H9 (cell line): ENCODE measurements at regions not wholly inside any gene's neighbourhood (a gene's known extent, or its start where the extent isn't known, plus 50 kb on each side); places are given as distances from the start of the nearest gene placed in this dataset.

ENCODE experiments used
- DNase-seq: peaks from one replicate; pipeline ENCODE4 v3.0.0-alpha.2; 2017
- H2AFZ ChIP-seq: one replicate; pipeline ENCODE4 v1.6.1; 2013; ENCODE audit warnings: mild to moderate bottlenecking, low read length, control low read depth, moderate library complexity
- H2AK5ac ChIP-seq: 2 replicates; pipeline ENCODE4 v1.6.1; 2013; ENCODE audit warnings: low read length, control low read depth, mixed read lengths; ENCODE audit not compliant: insufficient read length
- H2BK120ac ChIP-seq: one replicate; pipeline ENCODE4 v1.6.1; 2013; ENCODE audit warnings: low read depth, mild to moderate bottlenecking, low read length, control low read depth, inconsistent platforms; ENCODE audit not compliant: poor library complexity, severe bottlenecking
- H2BK12ac ChIP-seq: 2 replicates; pipeline ENCODE4 v1.6.1; 2013; ENCODE audit warnings: low read length, control low read depth, mixed read lengths, low read depth; ENCODE audit not compliant: insufficient read length
- H2BK15ac ChIP-seq: 2 replicates; pipeline ENCODE4 v1.6.1; 2013; ENCODE audit warnings: low read depth, low read length, control low read depth
- H2BK20ac ChIP-seq: one replicate; pipeline ENCODE4 v1.6.1; 2013; ENCODE audit warnings: low read depth, mild to moderate bottlenecking, low read length, control low read depth, inconsistent platforms; ENCODE audit not compliant: poor library complexity, severe bottlenecking
- H2BK5ac ChIP-seq: 2 replicates; pipeline ENCODE4 v1.6.1; 2013; ENCODE audit warnings: low read length, control low read depth, mixed read lengths; ENCODE audit not compliant: insufficient read length
- H3K14ac ChIP-seq: 2 replicates; pipeline ENCODE4 v1.6.1; 2013; ENCODE audit warnings: low read length, control low read depth; ENCODE audit not compliant: insufficient read depth
- H3K18ac ChIP-seq: 2 replicates; pipeline ENCODE4 v1.6.1; 2013; ENCODE audit warnings: low read depth, mild to moderate bottlenecking, mixed read lengths, low read length, control low read depth; ENCODE audit not compliant: insufficient read length
- H3K23ac ChIP-seq: 2 replicates; pipeline ENCODE4 v1.6.1; 2013; ENCODE audit warnings: low read length, control low read depth, mixed read lengths, low read depth; ENCODE audit not compliant: insufficient read length
- H3K23me2 ChIP-seq: 2 replicates; pipeline ENCODE4 v1.6.1; 2013; ENCODE audit warnings: low read depth, mild to moderate bottlenecking, mixed read lengths, low read length, control low read depth; ENCODE audit not compliant: insufficient read length, poor library complexity, severe bottlenecking
- H3K27ac ChIP-seq: 2 replicates; pipeline ENCODE4 v1.5.1; 2013; ENCODE audit warnings: low read length, control low read depth, mixed read lengths, low read depth; ENCODE audit not compliant: insufficient read length
- H3K27me3 ChIP-seq: 2 replicates; pipeline ENCODE4 v1.6.1; 2013; ENCODE audit warnings: low read length, control low read depth, inconsistent platforms; ENCODE audit not compliant: insufficient read depth
- H3K4ac ChIP-seq: 2 replicates; pipeline ENCODE4 v1.6.1; 2013; ENCODE audit warnings: low read depth, mild to moderate bottlenecking, control low read depth, inconsistent platforms, low read length, moderate library complexity
- H3K4me1 ChIP-seq: 2 replicates; pipeline ENCODE4 v1.6.1; 2013; ENCODE audit warnings: low read length, control low read depth, inconsistent platforms; ENCODE audit not compliant: insufficient read depth
- H3K4me2 ChIP-seq: 2 replicates; pipeline ENCODE4 v1.6.1; 2013; ENCODE audit warnings: low read length, control low read depth, mixed read lengths; ENCODE audit not compliant: insufficient read length, insufficient read depth
- H3K56ac ChIP-seq: 2 replicates; pipeline ENCODE4 v1.6.1; 2013; ENCODE audit warnings: low read depth, mild to moderate bottlenecking, mixed read lengths, low read length, control low read depth; ENCODE audit not compliant: insufficient read length
- H3K79me1 ChIP-seq: 2 replicates; pipeline ENCODE4 v1.6.1; 2013; ENCODE audit warnings: low read depth, mild to moderate bottlenecking, moderate library complexity, low read length, control low read depth, inconsistent platforms; ENCODE audit not compliant: insufficient read depth, poor library complexity, severe bottlenecking
- H3K79me2 ChIP-seq: 2 replicates; pipeline ENCODE4 v1.6.1; 2013; ENCODE audit warnings: low read length, control low read depth, inconsistent platforms; ENCODE audit not compliant: insufficient read depth
- H3K9ac ChIP-seq: 2 replicates; pipeline ENCODE4 v1.6.1; 2013; ENCODE audit warnings: low read length, control low read depth, mixed read lengths; ENCODE audit not compliant: insufficient read length; ENCODE audit errors: extremely low read depth
- H3K9me3 ChIP-seq: one replicate; pipeline ENCODE4 v1.6.1; 2013; ENCODE audit warnings: low read depth, low read length, inconsistent platforms; ENCODE audit not compliant: control insufficient read depth
- H3T11ph ChIP-seq: one replicate; pipeline ENCODE4 v1.6.1; 2013; ENCODE audit warnings: mild to moderate bottlenecking, low read length, control low read depth, inconsistent platforms
- H4K20me1 ChIP-seq: one replicate; pipeline ENCODE4 v1.6.1; 2013; ENCODE audit not compliant: control insufficient read depth, insufficient read length, insufficient read depth
- H4K5ac ChIP-seq: 2 replicates; pipeline ENCODE4 v1.6.1; 2013; ENCODE audit warnings: low read depth, mild to moderate bottlenecking, mixed read lengths, low read length, control low read depth; ENCODE audit not compliant: insufficient read length
- H4K8ac ChIP-seq: replicated peaks from 2 replicates; pipeline ENCODE4 v1.6.1; 2013; ENCODE audit warnings: low read length, control low read depth, mixed read lengths, low read depth; ENCODE audit not compliant: insufficient read length
- H4K91ac ChIP-seq: 2 replicates; pipeline ENCODE4 v1.6.1; 2013; ENCODE audit warnings: low read depth, mild to moderate bottlenecking, moderate library complexity, mixed read lengths, low read length, control low read depth; ENCODE audit not compliant: insufficient read length
- H3K27ac Mint-ChIP-seq, 3 experiments: 2 replicates in 2 of 3; 3 replicates in 1 of 3; pipeline ENCODE4 v1.8.0; 2020 to 2021; ENCODE audit warnings: mixed read lengths in 3 of 3, mild to moderate bottlenecking in 1 of 3, moderate library complexity in 1 of 3
- H3K27me3 Mint-ChIP-seq: 2 replicates; pipeline ENCODE4 v1.8.0; 2021; ENCODE audit warnings: low read depth, mild to moderate bottlenecking, moderate library complexity, mixed read lengths
- H3K36me3 Mint-ChIP-seq, 3 experiments: 2 replicates in 2 of 3; 3 replicates in 1 of 3; pipeline ENCODE4 v1.8.0; 2020 to 2021; ENCODE audit warnings: low read depth in 3 of 3, mixed read lengths in 3 of 3; ENCODE audit not compliant: insufficient read depth in 1 of 3
- H3K4me1 Mint-ChIP-seq, 2 experiments: 2 replicates each; pipeline ENCODE4 v1.8.0; 2020; ENCODE audit warnings: mixed read lengths in 2 of 2
- H3K4me3 Mint-ChIP-seq, 2 experiments: 2 replicates in 1 of 2; 3 replicates in 1 of 2; pipeline ENCODE4 v1.8.0; 2020 to 2021; ENCODE audit warnings: mild to moderate bottlenecking in 2 of 2, mixed read lengths in 2 of 2, moderate library complexity in 1 of 2
- H3K9me3 Mint-ChIP-seq, 2 experiments: 2 replicates in 1 of 2; 3 replicates in 1 of 2; pipeline ENCODE4 v1.8.0; 2020; ENCODE audit warnings: mild to moderate bottlenecking in 2 of 2, mixed read lengths in 2 of 2, moderate library complexity in 1 of 2
- WGBS: extraction: QIAGEN DNeasy Blood & Tissue Kit; methylation state at CpG from one replicate; pipeline ENCODE4 v1.1.7; 2013; ENCODE audit warnings: missing lambda C conversion rate, low lambda C conversion rate, mixed read lengths; ENCODE audit not compliant: insufficient read length; ENCODE audit errors: extremely low coverage; 5-methylcytosine and 5-hydroxymethylcytosine counted together
- TF ChIP-seq, protein P1 (sequence below): fragments of 200-600 bp; sonication (generic); conservative IDR thresholded peaks from 3 replicates; pipeline ENCODE4 v1.8.0; 2021; ENCODE audit warnings: antibody characterized with exemption, mild to moderate bottlenecking

DNA sequence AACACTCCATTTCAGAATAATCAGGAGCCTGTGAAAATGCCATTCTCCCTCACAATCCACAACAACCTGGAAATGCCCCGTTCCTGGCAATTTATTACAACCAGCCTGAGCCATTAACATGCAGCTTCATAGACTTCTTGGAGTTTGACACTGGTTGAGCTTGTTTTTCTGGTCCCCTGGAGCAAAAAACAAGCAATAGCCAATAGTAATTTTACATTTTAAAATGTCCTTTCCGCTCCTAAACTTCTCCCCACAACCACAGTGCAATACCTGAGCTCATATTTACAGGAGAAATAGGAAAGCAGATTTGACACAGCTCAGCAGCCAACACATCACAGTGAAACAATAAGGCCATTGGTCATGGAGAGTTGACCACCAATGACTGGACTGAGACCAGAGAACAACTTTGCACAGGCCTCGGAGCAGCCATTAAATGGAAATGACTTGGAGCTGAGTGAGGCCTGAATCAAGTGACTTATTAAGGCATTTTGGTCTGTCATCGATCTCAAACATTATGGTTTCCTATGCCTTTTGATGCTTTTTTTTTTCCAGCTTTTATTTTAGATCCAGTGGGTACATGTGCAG is 73.0 kb downstream of the ENC1 start:
- H3K4me3 Mint-ChIP-seq: no peak overlapping the region
- Histone ChIP-seq H3K4ac (no peak overlapping the region), H4K8ac (no peak overlapping the region), H2BK5ac (no peak overlapping the region), H4K5ac (no peak overlapping the region), H4K91ac (no peak overlapping the region), H3K4me2 (no peak overlapping the region), H2BK12ac (no peak overlapping the region), H3K27ac (no peak overlapping the region), H2BK20ac (no peak overlapping the region), H2BK15ac (no peak overlapping the region), H3K18ac (no peak overlapping the region), H4K20me1 (no peaks in the 10 kb centered on the region), H3K9me3 (no peaks in the 10 kb centered on the region), H3T11ph (no peak overlapping the region), H3K27me3 (no peaks in the 10 kb centered on the region), H3K23me2 (no peaks in the 10 kb centered on the region), H2AK5ac (no peak overlapping the region), H3K56ac (no peak overlapping the region), H3K23ac (no peak overlapping the region), H3K14ac (no peak overlapping the region), H3K79me1 (no peaks in the 10 kb centered on the region), H3K9ac (no peak overlapping the region), H3K4me1 (no peaks in the 10 kb centered on the region), H2BK120ac (no peak overlapping the region), H2AFZ (no peak overlapping the region), H3K79me2 (no peaks in the 10 kb centered on the region)
- DNase-seq: no peak
- peaks cover 5 to 8% of the 10 kb centered on the region in 2 experiments for H3K9me3 Mint-ChIP-seq
- TF ChIP-seq, protein P1, sequence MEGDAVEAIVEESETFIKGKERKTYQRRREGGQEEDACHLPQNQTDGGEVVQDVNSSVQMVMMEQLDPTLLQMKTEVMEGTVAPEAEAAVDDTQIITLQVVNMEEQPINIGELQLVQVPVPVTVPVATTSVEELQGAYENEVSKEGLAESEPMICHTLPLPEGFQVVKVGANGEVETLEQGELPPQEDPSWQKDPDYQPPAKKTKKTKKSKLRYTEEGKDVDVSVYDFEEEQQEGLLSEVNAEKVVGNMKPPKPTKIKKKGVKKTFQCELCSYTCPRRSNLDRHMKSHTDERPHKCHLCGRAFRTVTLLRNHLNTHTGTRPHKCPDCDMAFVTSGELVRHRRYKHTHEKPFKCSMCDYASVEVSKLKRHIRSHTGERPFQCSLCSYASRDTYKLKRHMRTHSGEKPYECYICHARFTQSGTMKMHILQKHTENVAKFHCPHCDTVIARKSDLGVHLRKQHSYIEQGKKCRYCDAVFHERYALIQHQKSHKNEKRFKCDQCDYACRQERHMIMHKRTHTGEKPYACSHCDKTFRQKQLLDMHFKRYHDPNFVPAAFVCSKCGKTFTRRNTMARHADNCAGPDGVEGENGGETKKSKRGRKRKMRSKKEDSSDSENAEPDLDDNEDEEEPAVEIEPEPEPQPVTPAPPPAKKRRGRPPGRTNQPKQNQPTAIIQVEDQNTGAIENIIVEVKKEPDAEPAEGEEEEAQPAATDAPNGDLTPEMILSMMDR: no peak
- H3K4me1 Mint-ChIP-seq: peaks cover 3 to 4% of the 10 kb centered on the region in 2 experiments; a peak in 2 of 4 replicates
- no peaks in the 10 kb centered on the region for H3K27me3 Mint-ChIP-seq
- no peak overlapping the region for H3K27ac Mint-ChIP-seq
- no CpG with 5 or more reads among the region's 4 CpGs for WGBS
- H3K36me3 Mint-ChIP-seq: peaks cover 0 to 9% (median 2%) of the 10 kb centered on the region in 3 experiments; a peak in 3 of 7 replicates
